ENCODE measurements at regions not wholly inside any gene's neighbourhood (a gene's known extent, or its start where the extent isn't known, plus 50 kb on each side); places are given as distances from the start of the nearest gene placed in this dataset.
A peak's percentile ranks its signal among the peaks of the same experiment; 100 is the strongest.

- no peak overlapping the region for H3K27ac ChIP-seq
Measured at GRCh38 chr3:86793786-86794185, 197.2 kb downstream of the VGLL3 start.

GRCh38 chr3:86792316-86792715 is 198.6 kb downstream of the VGLL3 start:
- no peak overlapping the region for H3K27ac ChIP-seq
- no peak for TF ChIP-seq CTCF (conservative IDR thresholded peaks at IDR 0.05)

More at GRCh38 chr3:86793786-86794185, 197.2 kb downstream of the VGLL3 start:
- TF ChIP-seq CTCF (conservative IDR thresholded peaks at IDR 0.05): no peak

GRCh38 chr3:86790884-86791549 is 199.9 kb downstream of the VGLL3 start:
- no peak for TF ChIP-seq CTCF (conservative IDR thresholded peaks at IDR 0.05)
- no peak overlapping the region for H3K27ac ChIP-seq

- H3K27ac ChIP-seq: no peak overlapping the region
- no peak for TF ChIP-seq CTCF (conservative IDR thresholded peaks at IDR 0.05)
Measured at GRCh38 chr3:86788371-86788770, 202.6 kb downstream of the VGLL3 start.

- no peak for TF ChIP-seq CTCF (conservative IDR thresholded peaks at IDR 0.05)
- no peak overlapping the region for H3K27ac ChIP-seq
Measured at GRCh38 chr3:86787091-86787490, 203.9 kb downstream of the VGLL3 start.

- no peak overlapping the region for H3K27ac ChIP-seq
- TF ChIP-seq CTCF (conservative IDR thresholded peaks at IDR 0.05): peak; percentile 54
Measured at GRCh38 chr3:86785386-86785785, 205.6 kb downstream of the VGLL3 start.

- no peak overlapping the region for H3K27ac ChIP-seq
- TF ChIP-seq CTCF (conservative IDR thresholded peaks at IDR 0.05): no peak
Measured at GRCh38 chr3:86782866-86783265, 208.1 kb downstream of the VGLL3 start.
